HG03354 (cell line): ENCODE measurements at regions not wholly inside any gene's neighbourhood (a gene's known extent, or its start where the extent isn't known, plus 50 kb on each side); places are given as distances from the start of the nearest gene placed in this dataset.
A peak's percentile ranks its signal among the peaks of the same experiment; 100 is the strongest.
"Not testable (repeated sequence)": the region's sequence is repeated elsewhere in the genome, so short reads cannot be mapped to it uniquely, and the experiment has no call there.

Source experiments
- ATAC-seq: cut with Tn5 transposase; IDR thresholded peaks from one replicate; pipeline ENCODE4 v1.9.1; 2021; ENCODE audit warnings: mild to moderate bottlenecking; ENCODE audit not compliant: unreplicated experiment, poor library complexity, severe bottlenecking

- ATAC-seq, result no peak
These were observed 105.7 kb downstream of the LCA5 start for GRCh38 chr6:79431537-79431933.

- no peak for ATAC-seq
These were observed 106.2 kb downstream of the LCA5 start for GRCh38 chr6:79430913-79431536.

- no peak for ATAC-seq
These were observed 109.5 kb downstream of the LCA5 start for GRCh38 chr6:79427721-79428120.

GRCh38 chr6:79426625-79427278 lies 110.5 kb downstream of the LCA5 start:
- no peak for ATAC-seq

- ATAC-seq, result no peak
These were observed 111.5 kb downstream of the LCA5 start for GRCh38 chr6:79425589-79426311.

GRCh38 chr6:79423216-79423615 lies 114.0 kb downstream of the LCA5 start:
- no peak for ATAC-seq

- no peak for ATAC-seq
These were observed 114.6 kb downstream of the LCA5 start for GRCh38 chr6:79422666-79423065.

- peak; percentile 93 for ATAC-seq
These were observed 115.3 kb downstream of the LCA5 start for GRCh38 chr6:79421707-79422484.

- no peak for ATAC-seq
These were observed 116.2 kb downstream of the LCA5 start for GRCh38 chr6:79421001-79421411.

- ATAC-seq, result no peak
These were observed 117.2 kb downstream of the LCA5 start for GRCh38 chr6:79420054-79420453.

GRCh38 chr6:79416931-79417330 lies 120.3 kb downstream of the LCA5 start:
- ATAC-seq, result no peak

GRCh38 chr6:79413562-79414002 lies 123.6 kb downstream of the LCA5 start:
- ATAC-seq, result no peak

GRCh38 chr6:79410806-79411205 lies 126.4 kb downstream of the LCA5 start:
- no peak for ATAC-seq

- ATAC-seq, result no peak
These were observed 128.8 kb downstream of the LCA5 start for GRCh38 chr6:79408256-79408974.

GRCh38 chr6:79404677-79405076 lies 132.6 kb downstream of the LCA5 start:
- ATAC-seq, result no peak

GRCh38 chr6:79404261-79404660 lies 133.0 kb downstream of the LCA5 start:
- no peak for ATAC-seq

GRCh38 chr6:79403563-79403962 lies 133.7 kb downstream of the LCA5 start:
- ATAC-seq, result no peak

GRCh38 chr6:79403086-79403485 lies 134.1 kb downstream of the LCA5 start:
- ATAC-seq, result no peak

- no peak for ATAC-seq
These were observed 137.7 kb downstream of the LCA5 start for GRCh38 chr6:79399499-79399898.

- ATAC-seq, result not testable (repeated sequence)
These were observed 138.6 kb downstream of the LCA5 start for GRCh38 chr6:79398617-79399016.
